ENCODE measurements at regions not wholly inside any gene's neighbourhood (a gene's known extent, or its start where the extent isn't known, plus 50 kb on each side); places are given as distances from the start of the nearest gene placed in this dataset.
"Not testable (repeated sequence)": the region's sequence is repeated elsewhere in the genome, so short reads cannot be mapped to it uniquely, and the experiment has no call there.

- no peak for DNase-seq
Observed at GRCh38 chr17:5753421-5753820, 169.1 kb upstream of the NLRP1 start.

GRCh38 chr17:5757314-5757907 lies 173.1 kb upstream of the NLRP1 start:
- no peak for DNase-seq

GRCh38 chr17:5758651-5759050 lies 174.3 kb upstream of the NLRP1 start:
- DNase-seq: peak; percentile 29

- no peak for DNase-seq
Observed at GRCh38 chr17:5759501-5759925, 175.2 kb upstream of the NLRP1 start.

- DNase-seq: no peak
Observed at GRCh38 chr17:5762191-5762590, 177.9 kb upstream of the NLRP1 start.

GRCh38 chr17:5763595-5764306 lies 179.4 kb upstream of the NLRP1 start:
- no peak for DNase-seq

GRCh38 chr17:5769593-5770354 lies 185.5 kb upstream of the NLRP1 start:
- DNase-seq: no peak

- no peak for DNase-seq
Observed at GRCh38 chr17:5770441-5771270, 186.3 kb upstream of the NLRP1 start.

GRCh38 chr17:5771271-5771577 lies 186.9 kb upstream of the NLRP1 start:
- not testable (repeated sequence) for DNase-seq

- DNase-seq: not testable (repeated sequence)
Observed at GRCh38 chr17:5772017-5772416, 187.7 kb upstream of the NLRP1 start.

GRCh38 chr17:5772720-5773119 lies 188.4 kb upstream of the NLRP1 start:
- DNase-seq: no peak

- no peak for DNase-seq
Observed at GRCh38 chr17:5773816-5774360, 189.6 kb upstream of the NLRP1 start.

- no peak for DNase-seq
Observed at GRCh38 chr17:5775098-5775497, 190.8 kb upstream of the NLRP1 start.

GRCh38 chr17:5780476-5780875 lies 196.2 kb upstream of the NLRP1 start:
- DNase-seq: no peak

GRCh38 chr17:5781236-5781927 lies 197.1 kb upstream of the NLRP1 start:
- no peak for DNase-seq

GRCh38 chr17:5783269-5783668 lies 199.0 kb upstream of the NLRP1 start:
- DNase-seq: no peak

GRCh38 chr17:5783851-5784250 lies 199.5 kb upstream of the NLRP1 start:
- DNase-seq: no peak

GRCh38 chr17:5784791-5785190 lies 200.5 kb upstream of the NLRP1 start:
- no peak for DNase-seq

GRCh38 chr17:5785338-5785737 lies 201.0 kb upstream of the NLRP1 start:
- DNase-seq: no peak

- DNase-seq: no peak
Observed at GRCh38 chr17:5785867-5786509, 201.7 kb upstream of the NLRP1 start.

GRCh38 chr17:5786510-5786875 lies 202.2 kb upstream of the NLRP1 start:
- no peak for DNase-seq

Measured in NCI-H226 (cell line).